Thoracic aorta (tissue), 2 donors: ENCODE measurements at regions not wholly inside any gene's neighbourhood (a gene's known extent, or its start where the extent isn't known, plus 50 kb on each side); places are given as distances from the start of the nearest gene placed in this dataset.

ENCODE experiments used
- ATAC-seq: fragments of 150-250 bp; one replicate; pipeline ENCODE4 v1.8.0; 2017; ENCODE audit warnings: low read depth; ENCODE audit not compliant: insufficient number of reproducible peaks, low FRiP score
- DNase-seq: peaks from one replicate; pipeline ENCODE4 v3.0.0-alpha.2; 2020; ENCODE audit warnings: low spot score
- H3K27ac ChIP-seq, 2 donors: fragments of 200-600 bp; sonication (generic); 1 replicate in 1 of 2; 2 replicates in 1 of 2; pipeline ENCODE4 v1.5.1; 2016; ENCODE audit warnings: mild to moderate bottlenecking in 2 of 2, moderate library complexity in 2 of 2
- H3K27me3 ChIP-seq: fragments of 200-600 bp; sonication (generic); replicated peaks from 2 replicates; pipeline ENCODE4 v1.6.0; 2016; ENCODE audit warnings: mild to moderate bottlenecking; ENCODE audit not compliant: insufficient read depth
- H3K36me3 ChIP-seq: fragments of 200-600 bp; sonication (generic); one replicate; pipeline ENCODE4 v1.5.1; 2016
- H3K4me1 ChIP-seq, 2 donors: fragments of 200-600 bp; sonication (generic); 1 replicate in 1 of 2; 2 replicates in 1 of 2; pipeline versions ENCODE4 v1.5.1 to v1.6.0; 2016; ENCODE audit warnings: low read depth in 2 of 2, mild to moderate bottlenecking in 1 of 2; ENCODE audit not compliant: control insufficient read depth in 1 of 2
- H3K4me3 ChIP-seq: fragments of 200-600 bp; sonication (generic); 2 replicates; pipeline ENCODE4 v1.5.1; 2016; ENCODE audit warnings: mild to moderate bottlenecking
- H3K9me3 ChIP-seq: fragments of 200-600 bp; sonication (generic); 2 replicates; pipeline ENCODE4 v1.5.1; 2016
- TF ChIP-seq, protein P1 (sequence below): fragments of 200-600 bp; sonication (generic); IDR thresholded peaks from one replicate; pipeline ENCODE4 v1.5.1; 2019; ENCODE audit warnings: antibody characterized with exemption

DNA sequence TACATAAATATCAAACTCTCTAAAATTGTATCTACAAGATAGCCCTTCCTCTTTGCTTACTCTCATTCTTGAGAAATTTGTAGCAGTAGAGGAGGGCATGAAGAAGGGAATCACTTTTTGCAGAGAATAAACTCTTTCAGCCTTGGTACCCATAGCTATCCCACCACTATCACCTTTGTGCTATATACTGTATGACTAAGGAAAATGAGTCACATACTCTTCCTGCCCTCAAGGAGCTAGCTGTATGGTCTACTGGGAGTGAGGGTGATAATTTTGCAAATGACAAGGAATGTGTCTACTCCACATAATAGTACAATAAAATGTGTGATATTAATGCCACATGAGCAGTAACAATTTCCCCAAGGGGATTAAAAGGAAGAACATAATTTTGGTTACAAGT, 184.6 kb upstream of the WSB1 start:
- TF ChIP-seq, protein P1, sequence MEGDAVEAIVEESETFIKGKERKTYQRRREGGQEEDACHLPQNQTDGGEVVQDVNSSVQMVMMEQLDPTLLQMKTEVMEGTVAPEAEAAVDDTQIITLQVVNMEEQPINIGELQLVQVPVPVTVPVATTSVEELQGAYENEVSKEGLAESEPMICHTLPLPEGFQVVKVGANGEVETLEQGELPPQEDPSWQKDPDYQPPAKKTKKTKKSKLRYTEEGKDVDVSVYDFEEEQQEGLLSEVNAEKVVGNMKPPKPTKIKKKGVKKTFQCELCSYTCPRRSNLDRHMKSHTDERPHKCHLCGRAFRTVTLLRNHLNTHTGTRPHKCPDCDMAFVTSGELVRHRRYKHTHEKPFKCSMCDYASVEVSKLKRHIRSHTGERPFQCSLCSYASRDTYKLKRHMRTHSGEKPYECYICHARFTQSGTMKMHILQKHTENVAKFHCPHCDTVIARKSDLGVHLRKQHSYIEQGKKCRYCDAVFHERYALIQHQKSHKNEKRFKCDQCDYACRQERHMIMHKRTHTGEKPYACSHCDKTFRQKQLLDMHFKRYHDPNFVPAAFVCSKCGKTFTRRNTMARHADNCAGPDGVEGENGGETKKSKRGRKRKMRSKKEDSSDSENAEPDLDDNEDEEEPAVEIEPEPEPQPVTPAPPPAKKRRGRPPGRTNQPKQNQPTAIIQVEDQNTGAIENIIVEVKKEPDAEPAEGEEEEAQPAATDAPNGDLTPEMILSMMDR = no peak
- Histone ChIP-seq H3K9me3 (no peaks in the 10 kb centered on the region), H3K27ac (no peak overlapping the region), H3K4me1 (no peaks in the 10 kb centered on the region), H3K27me3 (no peaks in the 10 kb centered on the region), H3K36me3 (no peaks in the 10 kb centered on the region), H3K4me3 (no peak overlapping the region)
- ATAC-seq (no peak), DNase-seq (no peak)

DNA sequence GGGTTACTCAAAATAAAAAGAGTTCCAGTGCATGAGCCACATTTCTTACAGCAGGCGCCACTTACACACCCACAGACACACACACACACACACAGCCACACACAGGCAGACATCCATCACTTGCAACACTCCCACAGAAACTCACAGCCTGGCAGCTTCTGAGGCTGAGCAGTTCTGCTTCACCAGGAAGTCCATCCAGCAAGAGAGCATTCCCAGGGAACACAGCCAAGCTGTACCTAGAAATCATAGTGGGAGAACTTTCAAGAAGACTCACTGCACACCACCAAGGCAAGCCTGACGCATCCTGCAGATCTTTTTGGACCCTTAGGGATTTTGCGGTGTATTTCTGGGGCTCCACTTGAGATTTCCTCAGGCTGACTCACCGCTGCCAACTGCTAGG, 140.9 kb upstream of the WSB1 start:
- Histone ChIP-seq H3K36me3 (no peaks in the 10 kb centered on the region), H3K27ac (no peak overlapping the region), H3K9me3 (no peaks in the 10 kb centered on the region), H3K4me3 (no peak overlapping the region), H3K27me3 (no peaks in the 10 kb centered on the region), H3K4me1 (no peaks in the 10 kb centered on the region)
- DNase-seq (no peak), ATAC-seq (no peak)
- TF ChIP-seq, protein P1 = no peak

DNA sequence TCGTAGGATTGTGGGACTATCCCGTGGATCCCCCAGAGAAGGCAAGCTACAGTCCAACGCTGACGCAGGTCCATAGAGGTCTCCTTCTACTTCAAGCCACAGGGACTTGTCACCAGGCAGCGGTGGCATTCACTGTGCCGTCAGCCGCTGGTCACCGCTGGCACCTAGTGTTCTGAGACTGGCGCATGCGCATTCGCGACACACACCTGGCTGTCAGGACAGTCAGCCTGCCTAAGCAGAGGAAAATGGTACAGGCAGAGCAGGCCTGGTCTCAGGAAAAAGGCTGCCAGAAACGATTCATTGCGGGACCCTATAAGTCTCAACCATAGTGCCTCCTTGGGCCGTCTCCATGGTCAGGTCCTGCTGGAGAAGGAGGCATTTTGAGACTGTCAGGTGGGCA, 138.0 kb upstream of the WSB1 start:
- DNase-seq (no peak), ATAC-seq (no peak)
- no peak overlapping the region for H3K27ac ChIP-seq
- TF ChIP-seq, protein P1 = no peak
- H3K9me3 ChIP-seq = no peaks in the 10 kb centered on the region
- no peaks in the 10 kb centered on the region for H3K27me3 ChIP-seq
- H3K36me3 ChIP-seq = no peaks in the 10 kb centered on the region
- H3K4me1 ChIP-seq = no peaks in the 10 kb centered on the region
- H3K4me3 ChIP-seq = no peak overlapping the region

DNA sequence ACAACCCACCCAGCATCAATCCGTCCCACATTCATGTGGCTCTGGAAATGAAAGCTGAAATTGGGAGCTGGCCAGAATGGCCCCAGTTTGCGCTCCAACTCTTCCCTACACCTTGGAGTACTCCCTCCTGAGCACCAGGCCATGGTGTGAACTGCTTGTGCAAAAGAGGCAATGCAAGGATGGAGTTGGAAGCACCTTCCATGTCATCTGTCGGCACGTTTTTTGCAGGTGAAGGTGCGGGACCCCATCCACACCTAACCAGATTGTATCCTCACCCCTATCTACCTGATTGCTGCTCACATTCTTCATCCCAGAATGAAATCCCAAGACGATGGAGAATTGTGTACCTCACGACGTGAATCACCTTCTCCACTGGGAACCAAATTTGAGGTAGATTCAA, 136.6 kb upstream of the WSB1 start:
- Histone ChIP-seq H3K4me1 (no peaks in the 10 kb centered on the region), H3K9me3 (no peaks in the 10 kb centered on the region), H3K4me3 (no peak overlapping the region), H3K27me3 (no peaks in the 10 kb centered on the region), H3K27ac (no peak overlapping the region), H3K36me3 (no peaks in the 10 kb centered on the region)
- DNase-seq = no peak
- TF ChIP-seq, protein P1 = no peak
- no peak for ATAC-seq

DNA sequence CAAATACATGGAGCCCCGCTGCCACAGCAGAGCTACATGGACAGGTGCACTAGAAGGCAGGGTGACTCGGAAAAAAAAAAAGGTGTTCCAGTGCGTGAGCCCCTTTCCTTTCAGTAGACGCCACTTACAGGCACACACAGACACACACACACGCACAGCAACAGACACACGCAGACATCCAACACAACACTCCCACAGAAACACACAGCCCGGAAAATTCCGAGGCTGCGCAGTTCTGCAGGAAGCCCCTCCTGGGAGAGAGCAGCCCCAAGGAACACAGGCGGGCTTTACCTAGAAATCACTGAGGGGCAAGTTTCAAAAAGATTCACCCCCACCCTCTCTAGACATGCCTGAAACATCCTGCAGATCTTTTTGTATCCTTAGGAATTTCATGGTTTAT, 136.0 kb upstream of the WSB1 start:
- no peaks in the 10 kb centered on the region for H3K9me3 ChIP-seq
- ATAC-seq = no peak
- no peaks in the 10 kb centered on the region for H3K27me3 ChIP-seq
- H3K4me3 ChIP-seq = no peak overlapping the region
- TF ChIP-seq, protein P1 = no peak
- no peak for DNase-seq
- no peaks in the 10 kb centered on the region for H3K4me1 ChIP-seq
- H3K36me3 ChIP-seq = no peaks in the 10 kb centered on the region
- no peak overlapping the region for H3K27ac ChIP-seq
